ENCODE measurements at regions not wholly inside any gene's neighbourhood (a gene's known extent, or its start where the extent isn't known, plus 50 kb on each side); places are given as distances from the start of the nearest gene placed in this dataset.

DNA sequence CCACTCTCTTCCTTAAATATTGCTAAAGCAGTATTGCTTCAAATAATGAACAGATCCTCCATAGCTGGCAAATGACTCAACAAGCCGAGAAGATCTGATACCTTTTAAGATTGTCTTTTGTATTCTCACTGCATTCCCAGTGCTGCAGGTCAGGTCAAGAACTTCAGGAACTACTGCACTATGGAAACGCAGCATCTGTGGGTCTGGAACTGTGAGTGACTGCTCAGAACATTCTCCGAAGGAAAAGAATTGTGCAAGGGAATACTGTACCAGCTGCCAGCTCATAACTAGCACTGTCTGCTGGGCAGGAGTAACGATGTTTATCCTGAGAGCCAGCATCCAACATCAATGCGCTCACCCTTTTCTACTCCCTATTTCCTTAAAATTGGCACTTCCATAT, 348.0 kb upstream of the SOX5 start:
- TF ChIP-seq CTCF (IDR thresholded peaks at IDR 0.05; ENCODE audit: low read depth, low read length): no peak
- TF ChIP-seq POLR2A (IDR thresholded peaks at IDR 0.05; ENCODE audit: extremely low read depth, insufficient read length): no peak
- TF ChIP-seq MYC (IDR thresholded peaks at IDR 0.05; ENCODE audit: low read depth, low read length): no peak

All from NB4 (cell line).